NCI-H2171 (cell line): ENCODE measurements at regions not wholly inside any gene's neighbourhood (a gene's known extent, or its start where the extent isn't known, plus 50 kb on each side); places are given as distances from the start of the nearest gene placed in this dataset.

Source experiments
- DNase-seq: peaks from one replicate; lab custom pipeline; 2025; lab: John Stamatoyannopoulos, UW

GRCh38 chr1:90650401-90650800 is 66.7 kb downstream of the BARHL2 start:
- DNase-seq: no peak

- DNase-seq: no peak
Measured at GRCh38 chr1:90640325-90640724, 76.8 kb downstream of the BARHL2 start.

GRCh38 chr1:90622666-90623065 is 94.4 kb downstream of the BARHL2 start:
- DNase-seq: no peak

GRCh38 chr1:90621986-90622385 is 95.1 kb downstream of the BARHL2 start:
- no peak for DNase-seq

- no peak for DNase-seq
Measured at GRCh38 chr1:90616395-90616794, 100.7 kb downstream of the BARHL2 start.

- DNase-seq: no peak
Measured at GRCh38 chr1:90614872-90615271, 102.2 kb downstream of the BARHL2 start.

GRCh38 chr1:90613371-90613770 is 103.7 kb downstream of the BARHL2 start:
- no peak for DNase-seq

GRCh38 chr1:90612033-90612432 is 105.1 kb downstream of the BARHL2 start:
- DNase-seq: no peak

- DNase-seq: no peak
Measured at GRCh38 chr1:90607736-90608135, 109.4 kb downstream of the BARHL2 start.

- DNase-seq: no peak
Measured at GRCh38 chr1:90605070-90605469, 112.0 kb downstream of the BARHL2 start.

GRCh38 chr1:90593312-90593711 is 123.8 kb downstream of the BARHL2 start:
- DNase-seq: no peak

- no peak for DNase-seq
Measured at GRCh38 chr1:90591970-90592356, 125.1 kb downstream of the BARHL2 start.

- DNase-seq: no peak
Measured at GRCh38 chr1:90591355-90591969, 125.6 kb downstream of the BARHL2 start.

GRCh38 chr1:90580176-90580575 is 136.9 kb downstream of the BARHL2 start:
- no peak for DNase-seq

GRCh38 chr1:90579212-90579802 is 137.8 kb downstream of the BARHL2 start:
- DNase-seq: peak; percentile 48

GRCh38 chr1:90574692-90575370 is 142.3 kb downstream of the BARHL2 start:
- DNase-seq: no peak

GRCh38 chr1:90573736-90574135 is 143.4 kb downstream of the BARHL2 start:
- DNase-seq: no peak

GRCh38 chr1:90572446-90572845 is 144.7 kb downstream of the BARHL2 start:
- DNase-seq: no peak

- no peak for DNase-seq
Measured at GRCh38 chr1:90568436-90568835, 148.7 kb downstream of the BARHL2 start.

GRCh38 chr1:90564164-90564563 is 152.9 kb downstream of the BARHL2 start:
- no peak for DNase-seq

- no peak for DNase-seq
Measured at GRCh38 chr1:90562892-90563291, 154.2 kb downstream of the BARHL2 start.

- no peak for DNase-seq
Measured at GRCh38 chr1:90561911-90562310, 155.2 kb downstream of the BARHL2 start.

GRCh38 chr1:90561103-90561783 is 155.9 kb downstream of the BARHL2 start:
- no peak for DNase-seq
